ENCODE measurements at regions not wholly inside any gene's neighbourhood (a gene's known extent, or its start where the extent isn't known, plus 50 kb on each side); places are given as distances from the start of the nearest gene placed in this dataset.

GRCh38 chr14:42368234-42368633, 761.6 kb downstream of the LRFN5 start:
- no peak for TF ChIP-seq CTCF (IDR thresholded peaks at IDR 0.05; ENCODE audit: insufficient read depth, low read length, missing control alignments)
- ChIA-PET CTCF (no interaction called here), POLR2A (no interaction called here)
- DNase-seq (ENCODE audit: low read depth, low spot score): no peak
- no peak overlapping the region for H3K4me3 ChIP-seq (ENCODE audit: low read depth, low read length)

- H3K4me3 ChIP-seq (ENCODE audit: low read depth, low read length): no peak overlapping the region
- CTCF ChIA-PET: no interaction called here
- POLR2A ChIA-PET: no interaction called here
- no peak for DNase-seq (ENCODE audit: low read depth, low spot score)
- no peak for TF ChIP-seq CTCF (IDR thresholded peaks at IDR 0.05; ENCODE audit: insufficient read depth, low read length, missing control alignments)
Observed at GRCh38 chr14:42353315-42353714, 746.6 kb downstream of the LRFN5 start.

- TF ChIP-seq CTCF (IDR thresholded peaks at IDR 0.05; ENCODE audit: insufficient read depth, low read length, missing control alignments): no peak
- ChIA-PET CTCF (no interaction called here), POLR2A (no interaction called here)
- no peak for DNase-seq (ENCODE audit: low read depth, low spot score)
- H3K4me3 ChIP-seq (ENCODE audit: low read depth, low read length): no peak overlapping the region
Observed at GRCh38 chr14:42335918-42336317, 729.2 kb downstream of the LRFN5 start.

- POLR2A ChIA-PET: no interaction called here
- H3K4me3 ChIP-seq (ENCODE audit: low read depth, low read length): no peak overlapping the region
- CTCF ChIA-PET: no interaction called here
- no peak for TF ChIP-seq CTCF (IDR thresholded peaks at IDR 0.05; ENCODE audit: insufficient read depth, low read length, missing control alignments)
- no peak for DNase-seq (ENCODE audit: low read depth, low spot score)
Observed at GRCh38 chr14:42334931-42335330, 728.3 kb downstream of the LRFN5 start.

GRCh38 chr14:42323426-42323825, 716.8 kb downstream of the LRFN5 start:
- POLR2A ChIA-PET: no interaction called here

GRCh38 chr14:42322531-42323284, 716.0 kb downstream of the LRFN5 start:
- no peak for TF ChIP-seq CTCF (IDR thresholded peaks at IDR 0.05; ENCODE audit: insufficient read depth, low read length, missing control alignments)
- no peak for DNase-seq (ENCODE audit: low read depth, low spot score)
- CTCF ChIA-PET: no interaction called here
- H3K4me3 ChIP-seq (ENCODE audit: low read depth, low read length): no peak overlapping the region
- POLR2A ChIA-PET: no interaction called here

More at GRCh38 chr14:42323426-42323825, 716.8 kb downstream of the LRFN5 start:
- no peak overlapping the region for H3K4me3 ChIP-seq (ENCODE audit: low read depth, low read length)
- CTCF ChIA-PET: no interaction called here
- no peak for DNase-seq (ENCODE audit: low read depth, low spot score)
- TF ChIP-seq CTCF (IDR thresholded peaks at IDR 0.05; ENCODE audit: insufficient read depth, low read length, missing control alignments): no peak
